Heart left ventricle (tissue), 13 donors: ENCODE measurements at regions not wholly inside any gene's neighbourhood (a gene's known extent, or its start where the extent isn't known, plus 50 kb on each side); places are given as distances from the start of the nearest gene placed in this dataset.

Experiments used
- CTCF ChIP-seq, 12 donors: fragments of 200-600 bp; sonication (generic) in 4 of 12; IDR thresholded peaks; one replicate each; pipeline versions ENCODE4 v1.5.0 to v1.8.0; 2018 to 2022; ENCODE audit warnings: antibody characterized with exemption in 12 of 12, mild to moderate bottlenecking in 5 of 12
- POLR2A ChIP-seq, 2 donors: fragments of 450-650 bp; IDR thresholded peaks; one replicate each; pipeline ENCODE4 v1.6.1; 2017; ENCODE audit warnings: antibody characterized with exemption in 2 of 2, mild to moderate bottlenecking in 2 of 2, moderate library complexity in 2 of 2
- donor health status: ischemic (EF 13 %, LVEDD 7.1; RV severe dilation, severe dysfunction).
- donor health status: DM: no; HTN: yes; CAD: no.
- donor health status: DM: no; HTN: no; CAD: no.
- donor health status: ischemic (EF 25% LVEDD 6.9; RV normal size, moderate dysfunction).
- donor health status: ischemic (EF 25% LVEDD 5.7; RV mildly dilated, moderate dysfunction).
- donor health status: ischemic (EF 35%, LVEDD 5.7; RV mildly dilated, moderate dysfunction).
- donor health status: nonischemic (EF 11% LVEDD 7.7; RV severe dilation, severe dysfunction).
- donor health status: DM: yes; HTN: yes; CAD: no.
- donor health status: PGD.
- donor health status: ischemic (EF 29% LVEDD 5.4; RV normal size, mild dysfunction).
- donor health status: nonischemic (EF 23%, LVEDD 6.1; RV moderate dilation, normal function).

DNA sequence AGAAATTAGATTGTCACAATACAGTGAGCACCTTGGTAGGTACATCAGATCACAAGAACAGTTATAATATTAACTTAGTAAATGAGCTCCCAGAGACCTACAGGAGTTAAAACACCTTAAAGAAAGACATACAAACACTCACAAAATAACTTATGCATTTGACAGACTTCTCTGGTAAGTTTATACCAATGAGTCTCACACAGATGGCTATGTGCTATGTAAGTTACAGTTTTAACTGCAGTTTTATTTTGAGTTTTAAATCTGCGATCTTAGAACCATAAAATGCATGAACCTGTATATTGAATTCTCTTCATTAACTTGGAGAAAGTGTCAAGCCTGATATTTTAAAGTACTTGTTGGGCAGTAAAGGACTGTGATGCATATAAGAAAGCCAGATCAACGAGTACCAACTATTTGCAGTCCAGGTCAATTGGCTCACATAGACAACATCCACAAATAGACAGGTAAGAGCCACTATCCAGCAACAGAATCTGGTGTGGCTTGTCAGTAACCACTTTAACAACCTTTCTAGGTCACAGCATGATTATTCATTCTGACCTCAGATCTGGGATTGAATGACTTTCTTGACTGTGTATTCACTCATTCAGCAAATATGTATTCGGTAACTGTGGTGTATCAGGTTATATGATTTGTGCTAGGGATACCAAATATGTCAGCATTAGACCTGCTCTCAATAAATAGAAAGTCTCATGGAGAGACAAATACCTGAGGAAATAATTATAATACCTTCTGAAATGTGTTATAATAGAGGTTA is 856.6 kb upstream of the MGAT4C start:
- TF ChIP-seq CTCF (IDR thresholded peaks at IDR 0.05), result no peak
- TF ChIP-seq POLR2A (IDR thresholded peaks at IDR 0.05), result no peak
